Peyer's patch (tissue), 4 donors: ENCODE measurements at regions not wholly inside any gene's neighbourhood (a gene's known extent, or its start where the extent isn't known, plus 50 kb on each side); places are given as distances from the start of the nearest gene placed in this dataset.

Source experiments
- CTCF ChIP-seq, 6 experiments: fragments of 450-650 bp in 4 of 6; fragments of 200-600 bp in 2 of 6; sonication (generic) in 1 of 6; IDR thresholded peaks; one replicate each; pipeline ENCODE4 v1.5.1; 2017 to 2019; ENCODE audit warnings: antibody characterized with exemption in 6 of 6, mild to moderate bottlenecking in 3 of 6, moderate library complexity in 1 of 6
- POLR2A ChIP-seq, 2 donors: fragments of 450-650 bp; IDR thresholded peaks; one replicate each; pipeline ENCODE4 v1.5.1; 2017; ENCODE audit warnings: antibody characterized with exemption in 2 of 2, mild to moderate bottlenecking in 2 of 2, moderate library complexity in 2 of 2

GRCh38 chr2:204268458-204268857, 276.8 kb upstream of the PARD3B start:
- no peak for TF ChIP-seq POLR2A (IDR thresholded peaks at IDR 0.05)
- no peak for TF ChIP-seq CTCF (IDR thresholded peaks at IDR 0.05)
